GM12892 (cell line): ENCODE measurements at regions not wholly inside any gene's neighbourhood (a gene's known extent, or its start where the extent isn't known, plus 50 kb on each side); places are given as distances from the start of the nearest gene placed in this dataset.

Experiments
- POLR2A ChIP-seq: IDR thresholded peaks from 2 replicates; pipeline ENCODE4 v1.6.1; 2011; ENCODE audit warnings: low read depth, low read length, control low read depth
- POLR2AphosphoS5 ChIP-seq: IDR thresholded peaks from 2 replicates; pipeline ENCODE4 v1.6.1; 2011; ENCODE audit warnings: low read depth, low read length, control low read depth

DNA sequence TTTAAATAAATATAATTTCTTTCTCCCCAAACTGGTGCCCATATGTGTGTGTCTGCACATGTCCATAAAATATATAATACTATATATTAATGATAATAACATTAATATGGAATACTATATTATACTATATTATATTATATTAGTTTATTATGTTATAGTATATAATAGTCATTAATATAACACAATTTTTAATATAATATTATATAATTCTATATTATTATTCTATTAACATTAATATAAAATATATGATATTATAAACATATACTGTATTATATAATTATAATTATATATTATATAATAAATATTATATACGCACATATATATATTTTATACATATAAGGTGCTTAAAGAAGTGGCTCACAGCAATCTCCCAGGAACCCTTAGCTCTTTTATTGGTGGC, 513.0 kb upstream of the CDH11 start:
- TF ChIP-seq POLR2A (no peak), POLR2AphosphoS5 (no peak)
